Small intestine (tissue), 7 donors: ENCODE measurements at regions not wholly inside any gene's neighbourhood (a gene's known extent, or its start where the extent isn't known, plus 50 kb on each side); places are given as distances from the start of the nearest gene placed in this dataset.
A peak's percentile ranks its signal among the peaks of the same experiment; 100 is the strongest.

ENCODE experiments used
- DNase-seq, 2 donors: peaks; one replicate each; pipeline versions ENCODE4 v3.0.0 to v3.0.0-alpha.2; 2013
- FAIRE-seq: peaks from 2 replicates; lab custom pipeline; 2012; peaks lifted over from hg19 to GRCh38; lab: Jason Lieb, UNC
- H3K27ac ChIP-seq, 3 donors: one replicate each; pipeline ENCODE4 v1.5.1; 2013; ENCODE audit warnings: low read length in 2 of 3, mild to moderate bottlenecking in 2 of 3, control low read depth in 1 of 3, inconsistent platforms in 1 of 3, low read depth in 1 of 3, moderate library complexity in 1 of 3
- H3K27me3 ChIP-seq, 3 donors: one replicate each; pipeline ENCODE4 v1.6.1; 2013; ENCODE audit warnings: low read length in 3 of 3, inconsistent platforms in 1 of 3; ENCODE audit not compliant: control insufficient read depth in 3 of 3, insufficient read depth in 3 of 3
- H3K36me3 ChIP-seq, 3 donors: one replicate each; pipeline ENCODE4 v1.6.1; 2013; ENCODE audit warnings: low read length in 3 of 3, inconsistent platforms in 1 of 3, low read depth in 1 of 3, mild to moderate bottlenecking in 1 of 3, moderate library complexity in 1 of 3; ENCODE audit not compliant: control insufficient read depth in 3 of 3, insufficient read depth in 2 of 3
- H3K4me1 ChIP-seq, 3 donors: one replicate each; pipeline ENCODE4 v1.6.1; 2013; ENCODE audit warnings: low read length in 2 of 3, inconsistent platforms in 1 of 3, low read depth in 1 of 3, mild to moderate bottlenecking in 1 of 3, moderate library complexity in 1 of 3; ENCODE audit not compliant: control insufficient read depth in 3 of 3, insufficient read depth in 2 of 3
- H3K4me3 ChIP-seq, 3 donors: one replicate each; pipeline ENCODE4 v1.5.1; 2013; ENCODE audit warnings: low read length in 3 of 3, control low read depth in 1 of 3, inconsistent platforms in 1 of 3, low read depth in 1 of 3, mild to moderate bottlenecking in 1 of 3, moderate library complexity in 1 of 3
- H3K9me3 ChIP-seq, 2 donors: one replicate each; pipeline ENCODE4 v1.6.1; 2013; ENCODE audit warnings: low read depth in 1 of 2, low read length in 1 of 2; ENCODE audit not compliant: control insufficient read depth in 2 of 2, insufficient read depth in 1 of 2
- WGBS, 3 donors: extraction: QIAGEN DNeasy Blood & Tissue Kit; methylation state at CpG; one replicate each; pipeline ENCODE4 v1.1.7; 2013; 5-methylcytosine and 5-hydroxymethylcytosine counted together
- donor health status: healthy with polysubstance abuse.
- donor health status: control.
- donor health status: control.
- donor health status: Bipolar disorder and iron deficiency.
- donor health status: healthy.

- no peaks in the 10 kb centered on the region for H3K36me3 ChIP-seq
- 74 to 84% (median 78%) methylated on average over 4 of the region's 4 CpGs for WGBS, 3 donors
- no peaks in the 10 kb centered on the region for H3K27me3 ChIP-seq
- peaks cover 0 to 4% of the 10 kb centered on the region in 2 donors for H3K9me3 ChIP-seq
- no peak overlapping the region for H3K4me3 ChIP-seq
- DNase-seq, result no peak
- FAIRE-seq, result no peak
- H3K4me1 ChIP-seq, result no peaks in the 10 kb centered on the region
- H3K27ac ChIP-seq, result peak overlapping the region in 2 of 3 donors; percentile 46 to 83
These were observed 460.6 kb downstream of the FOXO1 start for GRCh38 chr13:40205771-40206240.

- Histone ChIP-seq H3K4me1 (no peaks in the 10 kb centered on the region), H3K9me3 (peaks cover 0 to 4% of the 10 kb centered on the region in 2 donors), H3K27me3 (no peaks in the 10 kb centered on the region), H3K4me3 (no peak overlapping the region), H3K36me3 (no peaks in the 10 kb centered on the region), H3K27ac (peak overlapping the region in 1 of 3 donors; percentile 83)
- DNase-seq (peak in 1 of 2 donors; percentile 67), FAIRE-seq (no peak)
- 67 to 75% (median 67%) methylated on average over 6 of the region's 6 CpGs for WGBS, 3 donors
These were observed 460.0 kb downstream of the FOXO1 start for GRCh38 chr13:40206241-40207000.

- H3K4me1 ChIP-seq, result no peaks in the 10 kb centered on the region
- H3K27ac ChIP-seq, result peak overlapping the region in 1 of 3 donors; percentile 83
- H3K36me3 ChIP-seq, result no peaks in the 10 kb centered on the region
- WGBS, 3 donors, result 80 to 92% (median 87%) methylated on average over 6 of the region's 6 CpGs
- H3K4me3 ChIP-seq, result no peak overlapping the region
- DNase-seq (no peak), FAIRE-seq (no peak)
- H3K9me3 ChIP-seq, result peaks cover 0 to 4% of the 10 kb centered on the region in 2 donors
- H3K27me3 ChIP-seq, result no peaks in the 10 kb centered on the region
These were observed 459.4 kb downstream of the FOXO1 start for GRCh38 chr13:40207001-40207478.

GRCh38 chr13:40208517-40208916 lies 457.9 kb downstream of the FOXO1 start:
- H3K27me3 ChIP-seq, result no peaks in the 10 kb centered on the region
- 81 to 89% (median 88%) methylated on average over 4 of the region's 4 CpGs for WGBS, 3 donors

GRCh38 chr13:40210865-40211585 lies 455.4 kb downstream of the FOXO1 start:
- FAIRE-seq (no peak), DNase-seq (no peak)
- no peaks in the 10 kb centered on the region for H3K36me3 ChIP-seq
- H3K4me1 ChIP-seq, result no peaks in the 10 kb centered on the region
- no peak overlapping the region for H3K27ac ChIP-seq
- 22 to 56% (median 53%) methylated on average over 3 to 4 of the region's 4 CpGs for WGBS, 3 donors
- H3K27me3 ChIP-seq, result no peaks in the 10 kb centered on the region
- no peaks in the 10 kb centered on the region for H3K9me3 ChIP-seq
- no peak overlapping the region for H3K4me3 ChIP-seq

More at GRCh38 chr13:40208517-40208916, 457.9 kb downstream of the FOXO1 start:
- Histone ChIP-seq H3K27ac (no peak overlapping the region), H3K9me3 (peaks cover 0 to 4% of the 10 kb centered on the region in 2 donors), H3K36me3 (no peaks in the 10 kb centered on the region), H3K4me1 (no peaks in the 10 kb centered on the region), H3K4me3 (no peak overlapping the region)
- DNase-seq (no peak), FAIRE-seq (no peak)

- H3K36me3 ChIP-seq, result no peaks in the 10 kb centered on the region
- FAIRE-seq (no peak), DNase-seq (no peak)
- no peaks in the 10 kb centered on the region for H3K27me3 ChIP-seq
- H3K27ac ChIP-seq, result no peak overlapping the region
- no peak overlapping the region for H3K4me3 ChIP-seq
- no peaks in the 10 kb centered on the region for H3K9me3 ChIP-seq
- no peaks in the 10 kb centered on the region for H3K4me1 ChIP-seq
- 79 to 81% (median 81%) methylated on average over 3 of the region's 3 CpGs for WGBS, 3 donors
These were observed 454.9 kb downstream of the FOXO1 start for GRCh38 chr13:40211586-40211968.

GRCh38 chr13:40213779-40214178 lies 452.7 kb downstream of the FOXO1 start:
- Histone ChIP-seq H3K4me3 (no peak overlapping the region), H3K27me3 (no peaks in the 10 kb centered on the region), H3K36me3 (no peaks in the 10 kb centered on the region), H3K27ac (no peak overlapping the region), H3K4me1 (no peaks in the 10 kb centered on the region), H3K9me3 (no peaks in the 10 kb centered on the region)
- DNase-seq, result no peak
- FAIRE-seq, result no peak

GRCh38 chr13:40215311-40215710 lies 451.1 kb downstream of the FOXO1 start:
- H3K36me3 ChIP-seq, result no peaks in the 10 kb centered on the region
- no peak overlapping the region for H3K27ac ChIP-seq
- H3K9me3 ChIP-seq, result no peaks in the 10 kb centered on the region
- DNase-seq, result no peak
- FAIRE-seq, result no peak
- H3K4me1 ChIP-seq, result no peaks in the 10 kb centered on the region
- no peaks in the 10 kb centered on the region for H3K27me3 ChIP-seq
- H3K4me3 ChIP-seq, result no peak overlapping the region
- 78 to 100% (median 84%) methylated on average over 1 of the region's 1 CpG for WGBS, 3 donors
